Parathyroid adenoma (tissue), 2 donors: ENCODE measurements at regions not wholly inside any gene's neighbourhood (a gene's known extent, or its start where the extent isn't known, plus 50 kb on each side); places are given as distances from the start of the nearest gene placed in this dataset.

Experiments used
- H2AFZ ChIP-seq: fragments of 300-600 bp; sonication (generic); one replicate; pipeline ENCODE4 v1.7.0; 2017; ENCODE audit warnings: antibody characterized with exemption, mild to moderate bottlenecking
- H3K27ac ChIP-seq: fragments of 300-600 bp; sonication (generic); one replicate; pipeline ENCODE4 v1.7.0; 2017
- H3K27me3 ChIP-seq: fragments of 300-600 bp; sonication (generic); one replicate; pipeline ENCODE4 v1.7.0; 2017; ENCODE audit warnings: low read length; ENCODE audit not compliant: control insufficient read depth, insufficient read depth
- H3K36me3 ChIP-seq: fragments of 300-600 bp; sonication (generic); one replicate; pipeline ENCODE4 v1.7.0; 2017; ENCODE audit warnings: low read length; ENCODE audit not compliant: control insufficient read depth, insufficient read depth
- H3K4me1 ChIP-seq: fragments of 300-600 bp; sonication (generic); one replicate; pipeline ENCODE4 v1.7.0; 2017; ENCODE audit warnings: control low read depth
- H3K4me2 ChIP-seq: fragments of 300-600 bp; sonication (generic); one replicate; pipeline ENCODE4 v1.7.0; 2017; ENCODE audit warnings: low read length
- H3K4me3 ChIP-seq: fragments of 300-600 bp; sonication (generic); one replicate; pipeline ENCODE4 v1.7.0; 2017; ENCODE audit warnings: low read depth, low read length
- H3K79me2 ChIP-seq: fragments of 300-600 bp; sonication (generic); one replicate; pipeline ENCODE4 v1.7.0; 2017; ENCODE audit warnings: control low read depth
- H3K9ac ChIP-seq: fragments of 300-600 bp; sonication (generic); one replicate; pipeline ENCODE4 v1.7.0; 2017; ENCODE audit warnings: mild to moderate bottlenecking
- H3K9me3 ChIP-seq: fragments of 300-600 bp; sonication (generic); one replicate; pipeline ENCODE4 v1.7.0; 2017; ENCODE audit warnings: low read length; ENCODE audit not compliant: control insufficient read depth
- TF ChIP-seq, protein P1 (sequence below): fragments of 300-600 bp; sonication (generic); IDR thresholded peaks from one replicate; pipeline ENCODE4 v1.7.0; 2017; ENCODE audit warnings: antibody characterized with exemption, mild to moderate bottlenecking
- donor health status: primary hyperparathyroidism.

DNA sequence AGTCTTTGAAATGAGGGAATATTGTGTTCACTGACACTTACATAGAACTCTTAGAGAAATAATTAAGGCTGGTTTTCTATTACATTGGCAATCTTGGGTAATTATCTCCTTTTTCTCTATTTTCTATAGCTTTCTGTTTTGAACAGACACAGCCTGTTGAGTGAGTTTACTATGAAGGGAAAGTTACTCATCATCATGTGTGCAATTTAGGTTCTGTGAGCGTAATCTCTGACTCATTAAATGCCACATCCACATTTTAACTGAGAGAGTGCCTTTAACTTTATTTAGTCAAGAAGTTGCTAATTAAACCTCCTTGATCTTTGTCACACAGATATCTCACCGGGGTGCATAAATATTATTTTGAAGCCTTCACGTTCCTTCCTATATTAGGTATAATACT is 174.0 kb upstream of the SLC8A1 start:
- H3K4me1 ChIP-seq: no peaks in the 10 kb centered on the region
- no peak overlapping the region for H2AFZ ChIP-seq
- TF ChIP-seq, protein P1, sequence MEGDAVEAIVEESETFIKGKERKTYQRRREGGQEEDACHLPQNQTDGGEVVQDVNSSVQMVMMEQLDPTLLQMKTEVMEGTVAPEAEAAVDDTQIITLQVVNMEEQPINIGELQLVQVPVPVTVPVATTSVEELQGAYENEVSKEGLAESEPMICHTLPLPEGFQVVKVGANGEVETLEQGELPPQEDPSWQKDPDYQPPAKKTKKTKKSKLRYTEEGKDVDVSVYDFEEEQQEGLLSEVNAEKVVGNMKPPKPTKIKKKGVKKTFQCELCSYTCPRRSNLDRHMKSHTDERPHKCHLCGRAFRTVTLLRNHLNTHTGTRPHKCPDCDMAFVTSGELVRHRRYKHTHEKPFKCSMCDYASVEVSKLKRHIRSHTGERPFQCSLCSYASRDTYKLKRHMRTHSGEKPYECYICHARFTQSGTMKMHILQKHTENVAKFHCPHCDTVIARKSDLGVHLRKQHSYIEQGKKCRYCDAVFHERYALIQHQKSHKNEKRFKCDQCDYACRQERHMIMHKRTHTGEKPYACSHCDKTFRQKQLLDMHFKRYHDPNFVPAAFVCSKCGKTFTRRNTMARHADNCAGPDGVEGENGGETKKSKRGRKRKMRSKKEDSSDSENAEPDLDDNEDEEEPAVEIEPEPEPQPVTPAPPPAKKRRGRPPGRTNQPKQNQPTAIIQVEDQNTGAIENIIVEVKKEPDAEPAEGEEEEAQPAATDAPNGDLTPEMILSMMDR: no peak
- no peak overlapping the region for H3K27ac ChIP-seq
- H3K27me3 ChIP-seq: no peaks in the 10 kb centered on the region
- H3K9ac ChIP-seq: no peak overlapping the region
- no peak overlapping the region for H3K4me3 ChIP-seq
- no peak overlapping the region for H3K4me2 ChIP-seq
- no peaks in the 10 kb centered on the region for H3K36me3 ChIP-seq
- no peaks in the 10 kb centered on the region for H3K79me2 ChIP-seq
- H3K9me3 ChIP-seq: no peaks in the 10 kb centered on the region

DNA sequence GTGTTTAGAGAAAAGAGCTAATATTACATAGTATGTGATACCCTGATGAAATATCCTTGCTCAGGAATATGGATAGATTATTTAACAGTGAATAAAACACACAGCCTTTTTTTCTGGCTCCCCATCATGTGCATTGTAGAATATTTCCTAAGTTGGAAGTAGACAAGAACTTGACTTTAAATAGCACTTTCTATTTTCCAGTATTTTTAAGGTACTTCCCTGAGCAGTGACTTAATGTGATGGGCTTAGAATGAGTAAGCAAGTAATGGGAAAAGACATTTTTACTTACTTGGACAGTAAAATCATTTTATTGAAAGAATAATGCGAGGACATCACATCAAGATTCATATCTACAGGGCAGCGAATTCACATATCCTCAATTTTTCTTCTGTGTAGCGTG is 176.7 kb upstream of the SLC8A1 start:
- no peaks in the 10 kb centered on the region for H3K27me3 ChIP-seq
- H2AFZ ChIP-seq: no peak overlapping the region
- H3K9me3 ChIP-seq: no peaks in the 10 kb centered on the region
- TF ChIP-seq, protein P1: no peak
- no peak overlapping the region for H3K9ac ChIP-seq
- no peaks in the 10 kb centered on the region for H3K36me3 ChIP-seq
- H3K79me2 ChIP-seq: no peaks in the 10 kb centered on the region
- no peaks in the 10 kb centered on the region for H3K4me1 ChIP-seq
- H3K27ac ChIP-seq: no peak overlapping the region
- H3K4me3 ChIP-seq: no peak overlapping the region
- H3K4me2 ChIP-seq: no peak overlapping the region

DNA sequence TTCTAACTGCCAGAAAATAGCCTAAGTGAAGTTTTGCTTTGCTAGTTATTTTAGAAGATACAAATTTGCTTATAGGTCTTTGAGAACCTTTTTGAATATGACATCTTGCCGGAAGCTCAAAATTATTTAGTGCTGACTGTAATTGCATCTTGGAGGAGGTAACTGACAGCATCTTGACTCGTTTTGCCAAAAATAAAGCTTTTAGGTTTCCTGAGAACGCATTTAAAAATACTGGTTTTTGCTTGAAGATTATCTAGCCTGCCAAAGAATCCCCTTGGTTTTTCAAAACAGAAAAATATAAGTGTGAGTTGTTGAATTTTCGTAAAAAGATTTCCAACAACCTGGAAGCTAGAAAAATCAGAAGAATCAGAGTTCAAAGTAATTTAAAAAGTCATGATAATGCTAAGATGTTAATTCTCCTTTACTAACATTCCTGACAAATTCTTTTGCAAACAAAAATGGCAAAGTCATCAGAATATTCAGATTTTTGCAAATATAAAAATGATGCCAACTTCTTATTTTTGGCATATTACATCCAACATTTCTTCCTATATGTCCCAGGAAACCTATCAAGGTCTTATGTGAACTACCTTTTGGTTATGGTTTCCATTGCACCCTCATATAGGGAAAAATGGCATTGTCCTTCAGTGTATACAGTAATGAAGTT is 178.0 kb upstream of the SLC8A1 start:
- Histone ChIP-seq H3K4me1 (no peaks in the 10 kb centered on the region), H3K36me3 (no peaks in the 10 kb centered on the region), H3K9ac (no peak overlapping the region), H3K4me3 (no peak overlapping the region), H3K4me2 (no peak overlapping the region), H2AFZ (no peak overlapping the region), H3K27me3 (no peaks in the 10 kb centered on the region), H3K79me2 (no peaks in the 10 kb centered on the region), H3K9me3 (no peaks in the 10 kb centered on the region), H3K27ac (no peak overlapping the region)
- TF ChIP-seq, protein P1: no peak

DNA sequence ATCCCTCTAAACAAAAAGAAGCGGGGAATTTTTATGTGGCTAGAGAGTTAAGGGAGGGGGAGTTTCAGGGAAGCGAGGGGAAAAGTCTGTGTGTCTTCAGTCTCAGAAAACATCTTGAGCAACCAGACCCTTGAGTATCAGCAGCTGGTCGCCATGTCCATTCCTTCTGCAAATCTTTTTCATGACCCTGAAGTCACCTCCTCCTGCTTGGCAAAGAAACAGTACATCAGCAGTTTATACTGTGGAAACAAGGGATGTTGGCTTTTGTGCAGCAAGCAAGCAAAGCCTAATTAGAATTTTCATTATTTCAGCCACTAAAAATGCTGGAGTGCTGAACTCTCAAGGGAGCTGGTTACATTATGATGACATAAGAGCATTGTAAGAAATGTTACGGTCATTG is 187.4 kb upstream of the SLC8A1 start:
- Histone ChIP-seq H3K27me3 (no peaks in the 10 kb centered on the region), H3K4me2 (no peak overlapping the region), H3K36me3 (no peaks in the 10 kb centered on the region), H3K9me3 (no peaks in the 10 kb centered on the region), H3K4me1 (no peaks in the 10 kb centered on the region), H2AFZ (no peak overlapping the region), H3K4me3 (no peak overlapping the region), H3K27ac (no peak overlapping the region), H3K79me2 (no peaks in the 10 kb centered on the region), H3K9ac (no peak overlapping the region)
- TF ChIP-seq, protein P1: no peak

DNA sequence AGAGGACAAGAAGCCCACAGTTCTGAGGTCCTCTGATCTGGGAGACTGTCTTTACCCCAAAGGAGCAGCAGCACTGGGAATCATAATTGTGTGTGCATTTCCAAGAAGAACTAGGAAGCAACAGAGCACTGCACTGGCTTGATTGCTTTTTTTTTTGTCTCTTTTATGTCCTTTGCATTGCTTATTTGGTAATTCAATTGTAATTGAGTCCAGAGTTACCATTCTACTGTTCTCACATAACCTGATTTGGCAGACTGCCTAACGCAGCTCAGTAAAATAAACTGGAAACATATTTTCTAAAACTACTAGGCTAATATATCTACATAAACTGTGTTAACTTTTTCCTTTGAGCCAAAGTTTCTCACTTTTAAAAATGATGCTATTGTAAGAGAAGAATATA is 190.3 kb upstream of the SLC8A1 start:
- Histone ChIP-seq H3K9me3 (no peaks in the 10 kb centered on the region), H3K36me3 (no peaks in the 10 kb centered on the region), H3K4me1 (no peaks in the 10 kb centered on the region)

More for the DNA sequence above, 190.3 kb upstream of the SLC8A1 start:
- TF ChIP-seq, protein P1: no peak
- Histone ChIP-seq H3K27me3 (no peaks in the 10 kb centered on the region), H3K79me2 (no peaks in the 10 kb centered on the region), H3K27ac (no peak overlapping the region), H3K4me2 (no peak overlapping the region), H3K4me3 (no peak overlapping the region), H2AFZ (no peak overlapping the region), H3K9ac (no peak overlapping the region)
